Ectodermal cell (in vitro differentiated cells): ENCODE measurements at regions not wholly inside any gene's neighbourhood (a gene's known extent, or its start where the extent isn't known, plus 50 kb on each side); places are given as distances from the start of the nearest gene placed in this dataset.

Source experiments
- H3K27ac ChIP-seq: 2 replicates; pipeline ENCODE4 v1.7.0; 2013; ENCODE audit warnings: mild to moderate bottlenecking, low read depth, low read length; ENCODE audit not compliant: insufficient read depth, poor library complexity, severe bottlenecking
- H3K27me3 ChIP-seq: 2 replicates; pipeline ENCODE4 v1.7.0; 2013; ENCODE audit warnings: mild to moderate bottlenecking, low read length; ENCODE audit not compliant: insufficient read depth, control insufficient read depth, poor library complexity, severe bottlenecking
- H3K36me3 ChIP-seq: one replicate; pipeline ENCODE4 v1.7.0; 2013; ENCODE audit warnings: low read length; ENCODE audit not compliant: control insufficient read depth, insufficient read depth
- H3K4me1 ChIP-seq: one replicate; pipeline ENCODE4 v1.7.0; 2013; ENCODE audit warnings: low read length; ENCODE audit not compliant: control insufficient read depth, insufficient read depth
- H3K4me3 ChIP-seq: 2 replicates; pipeline ENCODE4 v1.7.0; 2013; ENCODE audit warnings: low read depth, low read length, control low read depth; ENCODE audit not compliant: insufficient read depth
- H3K9me3 ChIP-seq: 2 replicates; pipeline ENCODE4 v1.7.0; 2013; ENCODE audit warnings: mild to moderate bottlenecking, low read length, moderate library complexity; ENCODE audit not compliant: control insufficient read depth
- WGBS, 2 experiments: methylation state at CpG; one replicate each; pipeline ENCODE4 v1.1.7; 2013; ENCODE audit warnings: missing lambda C conversion rate in 2 of 2; 5-methylcytosine and 5-hydroxymethylcytosine counted together

- Histone ChIP-seq H3K27ac (no peak overlapping the region), H3K4me3 (no peak overlapping the region), H3K4me1 (no peaks in the 10 kb centered on the region), H3K9me3 (no peaks in the 10 kb centered on the region), H3K36me3 (no peaks in the 10 kb centered on the region), H3K27me3 (no peaks in the 10 kb centered on the region)
- 80 to 85% methylated on average over 3 of the region's 3 CpGs for WGBS, 2 experiments
Observed at GRCh38 chr11:45525393-45525792, 140.0 kb downstream of the CHST1 start.

DNA sequence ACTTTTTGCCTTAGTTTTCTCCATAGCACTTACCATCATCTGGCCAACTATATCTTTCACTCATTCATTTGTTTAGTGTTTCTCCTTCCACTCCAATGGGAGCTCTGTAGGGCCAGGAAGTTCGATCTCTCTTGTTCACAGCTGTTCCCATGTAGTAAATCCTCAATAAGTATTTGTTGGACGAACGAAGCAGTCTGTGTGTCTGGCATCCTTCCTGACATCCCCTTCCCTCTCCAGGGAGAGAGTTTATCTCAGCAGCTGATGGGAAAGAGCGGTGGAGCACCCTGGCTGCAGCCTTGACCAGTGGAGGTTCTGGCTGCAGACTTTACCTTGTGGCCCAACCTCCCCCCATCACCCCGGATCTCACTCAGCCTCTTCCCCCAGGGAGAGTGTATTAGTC, 141.7 kb downstream of the CHST1 start:
- Histone ChIP-seq H3K9me3 (no peaks in the 10 kb centered on the region), H3K27ac (no peak overlapping the region), H3K36me3 (no peaks in the 10 kb centered on the region), H3K4me3 (no peak overlapping the region), H3K4me1 (no peaks in the 10 kb centered on the region), H3K27me3 (no peaks in the 10 kb centered on the region)
- 76 to 83% methylated on average over 4 to 5 of the region's 5 CpGs for WGBS, 2 experiments

- no peaks in the 10 kb centered on the region for H3K4me1 ChIP-seq
- no peak overlapping the region for H3K4me3 ChIP-seq
- no peaks in the 10 kb centered on the region for H3K9me3 ChIP-seq
- no peak overlapping the region for H3K27ac ChIP-seq
- no peaks in the 10 kb centered on the region for H3K27me3 ChIP-seq
- H3K36me3 ChIP-seq: no peaks in the 10 kb centered on the region
- WGBS, 2 experiments: 85 to 94% methylated on average over 5 of the region's 5 CpGs
Observed at GRCh38 chr11:45518833-45519535, 146.4 kb downstream of the CHST1 start.

- Histone ChIP-seq H3K4me3 (no peak overlapping the region), H3K27me3 (no peaks in the 10 kb centered on the region), H3K9me3 (no peaks in the 10 kb centered on the region), H3K4me1 (no peaks in the 10 kb centered on the region), H3K36me3 (no peaks in the 10 kb centered on the region), H3K27ac (no peak overlapping the region)
- WGBS, 2 experiments: 75 to 83% methylated on average over 22 of the region's 22 CpGs
Observed at GRCh38 chr11:45518141-45518832, 147.1 kb downstream of the CHST1 start.

- no peaks in the 10 kb centered on the region for H3K9me3 ChIP-seq
- no peaks in the 10 kb centered on the region for H3K36me3 ChIP-seq
- 90 to 94% methylated on average over 11 of the region's 11 CpGs for WGBS, 2 experiments
- no peak overlapping the region for H3K4me3 ChIP-seq
- no peak overlapping the region for H3K27ac ChIP-seq
- no peaks in the 10 kb centered on the region for H3K27me3 ChIP-seq
- H3K4me1 ChIP-seq: no peaks in the 10 kb centered on the region
Observed at GRCh38 chr11:45517171-45517770, 148.2 kb downstream of the CHST1 start.

DNA sequence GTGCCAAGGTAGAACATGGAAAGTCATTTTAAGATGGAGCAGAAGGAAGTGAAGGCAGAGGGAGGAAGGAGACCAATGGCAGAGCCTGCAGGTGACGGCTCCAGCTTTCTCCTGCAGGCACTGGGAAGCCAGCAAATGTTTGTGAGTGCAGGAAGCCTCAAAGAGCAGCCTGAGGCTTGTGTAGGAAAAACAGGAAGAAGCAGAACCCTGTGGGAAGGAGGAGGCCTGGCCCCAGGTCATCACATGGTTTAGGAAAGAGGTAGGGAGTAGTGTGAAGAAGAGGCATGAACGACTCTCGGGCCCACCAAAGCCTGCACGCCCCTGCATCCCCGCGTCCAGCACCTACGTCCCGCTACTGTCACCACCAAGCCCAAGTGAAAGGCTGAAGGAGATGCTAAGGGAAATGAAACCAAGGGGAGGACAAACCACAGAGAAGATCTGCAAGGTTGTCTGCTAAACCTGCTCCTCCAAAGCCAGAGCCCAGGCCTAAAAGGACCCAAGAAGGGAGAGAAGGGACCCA, 151.5 kb downstream of the CHST1 start:
- no peaks in the 10 kb centered on the region for H3K4me1 ChIP-seq
- H3K9me3 ChIP-seq: no peaks in the 10 kb centered on the region
- H3K27me3 ChIP-seq: no peaks in the 10 kb centered on the region
- WGBS, 2 experiments: 93 to 95% methylated on average over 8 of the region's 8 CpGs
- H3K36me3 ChIP-seq: no peaks in the 10 kb centered on the region
- H3K4me3 ChIP-seq: no peak overlapping the region
- H3K27ac ChIP-seq: no peak overlapping the region

DNA sequence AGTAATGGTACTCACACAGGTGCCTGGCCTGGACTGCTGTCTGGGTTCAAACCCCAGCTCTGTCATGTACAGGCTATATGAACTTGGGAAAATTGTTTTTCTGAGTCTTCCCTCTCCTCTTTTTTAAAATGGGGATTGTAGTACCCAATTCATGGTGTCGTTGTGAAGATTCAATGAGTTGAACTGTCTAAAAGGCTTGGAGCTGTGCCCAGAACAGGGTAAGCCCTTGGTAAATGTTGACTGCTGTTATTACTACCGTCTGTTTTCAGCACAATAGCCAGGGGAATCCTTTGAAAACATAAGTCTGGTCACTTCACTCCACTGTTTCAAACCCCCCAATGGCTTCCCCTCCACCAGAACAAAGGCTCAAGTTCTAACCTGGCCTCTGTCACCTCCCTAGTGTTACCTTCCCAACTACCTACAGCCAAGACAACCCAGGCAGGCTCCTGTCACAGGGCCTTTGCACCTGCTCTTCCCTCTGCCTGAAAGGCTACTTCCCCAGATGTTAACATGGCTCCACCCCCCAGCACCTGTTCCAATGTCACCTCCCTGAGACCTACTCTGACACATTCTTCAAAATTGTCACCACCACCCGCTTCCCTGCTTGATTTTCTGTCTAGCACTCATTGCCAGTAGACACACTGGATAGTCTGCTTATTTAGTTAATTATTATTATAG, 152.8 kb downstream of the CHST1 start:
- Histone ChIP-seq H3K27me3 (no peaks in the 10 kb centered on the region), H3K4me1 (no peaks in the 10 kb centered on the region), H3K36me3 (no peaks in the 10 kb centered on the region), H3K9me3 (no peaks in the 10 kb centered on the region), H3K27ac (no peak overlapping the region), H3K4me3 (no peak overlapping the region)
- WGBS, 2 experiments: 85 to 95% methylated on average over 3 of the region's 3 CpGs

DNA sequence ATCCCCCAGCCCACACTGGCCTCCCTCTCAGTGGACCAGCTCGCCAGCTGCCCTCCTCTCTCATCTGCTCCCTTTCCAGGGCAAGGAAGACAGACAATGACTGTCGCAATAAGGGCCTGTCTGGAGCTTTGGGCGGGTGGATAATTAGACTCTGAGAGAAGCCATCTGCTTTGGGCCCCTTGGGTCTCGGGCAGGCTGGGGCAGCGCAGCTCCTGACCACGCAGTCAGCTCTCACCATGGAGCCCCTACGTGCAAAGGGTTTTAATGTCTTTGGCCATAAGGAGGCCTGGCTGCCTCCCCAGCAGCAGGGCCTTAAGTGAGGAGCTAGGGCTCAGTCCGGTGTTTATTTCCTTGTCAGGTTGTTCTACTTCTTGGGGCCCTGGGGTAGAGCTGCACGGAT, 153.9 kb downstream of the CHST1 start:
- Histone ChIP-seq H3K27me3 (no peaks in the 10 kb centered on the region), H3K9me3 (no peaks in the 10 kb centered on the region), H3K27ac (no peak overlapping the region), H3K4me1 (no peaks in the 10 kb centered on the region), H3K36me3 (no peaks in the 10 kb centered on the region), H3K4me3 (no peak overlapping the region)
- 90 to 91% methylated on average over 9 of the region's 9 CpGs for WGBS, 2 experiments

- H3K36me3 ChIP-seq: no peaks in the 10 kb centered on the region
- H3K9me3 ChIP-seq: no peaks in the 10 kb centered on the region
- no peak overlapping the region for H3K4me3 ChIP-seq
- 95 to 96% methylated on average over 4 of the region's 4 CpGs for WGBS, 2 experiments
- H3K27ac ChIP-seq: no peak overlapping the region
- no peaks in the 10 kb centered on the region for H3K4me1 ChIP-seq
- no peaks in the 10 kb centered on the region for H3K27me3 ChIP-seq
Observed at GRCh38 chr11:45507916-45508315, 157.5 kb downstream of the CHST1 start.

DNA sequence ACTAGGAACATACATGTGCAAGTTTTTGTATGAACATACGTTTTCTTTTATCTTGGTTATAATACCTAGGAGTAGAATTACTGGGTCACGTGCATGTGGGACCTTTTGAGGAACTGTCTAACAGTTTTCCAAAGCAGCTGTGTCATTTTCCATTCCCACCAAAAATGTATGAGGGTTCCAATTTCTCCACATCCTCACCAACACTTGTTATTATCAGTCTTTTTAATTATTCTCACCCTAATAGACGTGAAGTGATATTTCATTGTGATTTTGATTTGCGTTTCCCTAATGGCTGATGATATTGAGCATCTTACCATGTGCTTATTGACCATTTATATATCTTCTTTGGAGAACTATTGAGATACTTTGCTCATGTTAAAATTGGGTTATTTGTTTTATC, 162.1 kb downstream of the CHST1 start:
- 98 to 100% methylated on average over 2 of the region's 4 CpGs for WGBS, 2 experiments

More for the DNA sequence above, 162.1 kb downstream of the CHST1 start:
- Histone ChIP-seq H3K4me3 (no peak overlapping the region), H3K4me1 (peaks cover 16% of the 10 kb centered on the region), H3K27ac (no peak overlapping the region), H3K36me3 (no peaks in the 10 kb centered on the region), H3K9me3 (no peaks in the 10 kb centered on the region), H3K27me3 (no peaks in the 10 kb centered on the region)
